Urothelium cell line (cell line): ENCODE measurements at regions not wholly inside any gene's neighbourhood (a gene's known extent, or its start where the extent isn't known, plus 50 kb on each side); places are given as distances from the start of the nearest gene placed in this dataset.
"Not testable (repeated sequence)": the region's sequence is repeated elsewhere in the genome, so short reads cannot be mapped to it uniquely, and the experiment has no call there.

ENCODE experiments used
- DNase-seq: peaks from one replicate; pipeline ENCODE4 v3.0.0; 2011; ENCODE audit warnings: low spot score, mixed read lengths
- FAIRE-seq: peaks from 2 replicates; lab custom pipeline; 2011; peaks lifted over from hg19 to GRCh38; lab: Jason Lieb, UNC

DNA sequence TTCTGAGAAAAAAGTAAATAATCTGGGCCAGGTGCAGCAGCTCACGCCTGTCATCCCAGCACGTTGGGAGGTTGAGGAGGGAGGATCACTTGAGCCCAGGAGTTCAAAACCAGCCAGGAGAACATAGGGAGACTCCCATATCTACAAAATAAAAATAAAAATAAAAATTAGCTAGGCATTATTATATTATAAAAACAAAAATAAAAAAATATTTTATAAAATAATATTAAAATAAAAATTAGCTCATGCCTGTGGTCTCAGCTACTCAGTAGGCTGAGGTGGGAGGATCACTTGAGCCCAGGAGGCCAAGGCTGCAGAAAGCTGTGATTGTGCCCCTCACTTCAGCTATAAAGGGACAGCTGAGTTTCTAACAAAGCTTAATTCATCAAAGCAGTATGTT lies 362.9 kb downstream of the SMOC2 start:
- FAIRE-seq (no peak), DNase-seq (no peak)

DNA sequence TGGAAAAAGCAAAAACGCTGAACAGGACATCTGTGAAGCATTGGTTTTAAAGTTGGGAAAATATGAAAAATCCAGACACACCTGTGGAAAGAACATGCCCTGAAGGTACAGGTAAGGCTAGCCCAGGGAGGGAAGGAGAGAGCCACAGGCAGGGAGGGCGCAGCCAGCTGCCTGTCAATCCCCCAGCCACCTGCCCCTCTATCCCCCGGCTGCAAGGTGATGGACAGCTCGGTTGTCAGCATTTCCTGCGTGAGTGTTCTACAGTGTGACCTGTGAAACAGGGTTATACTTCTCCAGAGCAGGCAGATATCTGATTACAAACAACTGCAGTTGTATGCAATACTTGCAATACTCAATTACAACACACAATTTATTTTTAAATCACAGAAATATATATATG lies 358.1 kb downstream of the SMOC2 start:
- DNase-seq (no peak), FAIRE-seq (no peak)

DNA sequence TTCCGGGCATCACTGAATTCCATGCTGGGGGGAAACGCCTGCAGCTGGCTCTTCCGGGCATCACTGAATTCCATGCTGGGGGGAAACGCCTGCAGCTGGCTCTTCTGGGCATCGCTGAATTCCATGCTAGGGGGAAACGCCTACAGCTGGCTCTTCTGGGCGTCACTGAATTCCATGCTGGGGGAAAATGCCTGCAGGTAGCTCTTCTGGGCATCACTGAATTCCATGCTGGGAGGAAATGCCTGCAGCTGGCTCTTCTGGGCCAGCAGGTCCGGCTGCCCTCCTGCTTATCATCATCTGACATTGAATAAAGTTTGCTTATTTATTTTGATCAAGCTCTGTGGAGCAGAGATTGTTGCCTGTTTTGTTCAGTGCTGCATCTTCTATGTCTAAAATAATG lies 355.1 kb downstream of the SMOC2 start:
- no peak for FAIRE-seq
- no peak for DNase-seq

DNA sequence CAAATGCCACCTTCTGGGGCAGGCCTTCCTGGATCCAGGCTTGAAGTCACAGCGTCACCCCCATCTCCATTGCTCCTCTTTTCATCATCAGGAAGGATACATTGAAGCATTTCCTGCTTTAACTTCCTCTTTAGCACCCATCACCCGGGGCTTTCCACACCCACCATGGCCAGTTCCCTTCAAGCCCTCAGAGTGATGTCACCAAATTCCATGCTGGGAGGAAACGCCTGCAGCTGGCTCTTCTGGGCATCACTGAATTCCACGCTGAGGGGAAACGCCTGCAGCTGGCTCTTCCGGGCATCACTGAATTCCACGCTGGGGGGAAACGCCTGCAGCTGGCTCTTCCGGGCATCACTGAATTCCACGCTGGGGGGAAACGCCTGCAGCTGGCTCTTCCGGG lies 354.6 kb downstream of the SMOC2 start:
- not testable (repeated sequence) for FAIRE-seq, DNase-seq

DNA sequence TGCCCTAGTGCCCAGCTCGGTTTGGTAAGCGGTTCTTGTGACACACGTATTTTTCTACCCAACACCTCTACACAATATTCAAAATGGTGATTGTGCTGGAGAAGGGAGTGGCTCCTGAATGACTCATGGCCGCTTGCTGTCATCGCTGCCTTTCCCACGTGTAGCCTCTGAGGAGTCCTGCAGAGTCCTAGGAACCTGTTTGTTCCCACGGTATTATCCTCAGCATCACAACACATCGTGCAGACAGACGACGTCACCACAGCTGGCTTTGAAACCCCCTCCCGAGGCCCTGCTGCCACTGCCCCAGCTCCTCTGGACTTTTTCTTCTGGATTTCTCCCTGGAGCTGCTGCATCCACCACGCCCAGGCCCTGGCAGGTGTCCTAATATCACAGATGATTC lies 353.5 kb downstream of the SMOC2 start:
- DNase-seq (no peak), FAIRE-seq (no peak)

GRCh38 chr6:168793649-168794048 lies 352.7 kb downstream of the SMOC2 start:
- FAIRE-seq (no peak), DNase-seq (no peak)

DNA sequence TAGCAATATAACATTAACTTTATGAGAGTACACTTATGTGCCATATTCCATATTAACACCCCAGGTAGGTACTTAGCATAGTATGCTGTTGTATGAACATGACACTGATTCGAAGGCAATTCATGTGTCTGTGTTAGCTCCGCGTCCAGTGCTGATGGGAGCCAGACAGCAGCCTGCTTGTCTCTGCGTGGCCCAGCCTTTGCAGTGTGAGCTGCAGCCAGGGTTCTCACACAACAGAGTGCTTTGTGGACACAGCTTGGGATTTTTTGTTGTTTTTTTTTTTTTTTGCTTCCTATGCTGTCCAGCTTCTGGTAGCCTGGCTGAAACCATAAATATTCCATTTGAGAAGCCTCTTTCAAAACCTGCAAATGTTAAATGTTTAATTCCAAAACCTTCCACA lies 350.9 kb downstream of the SMOC2 start:
- FAIRE-seq (peak; percentile 23), DNase-seq (no peak)

DNA sequence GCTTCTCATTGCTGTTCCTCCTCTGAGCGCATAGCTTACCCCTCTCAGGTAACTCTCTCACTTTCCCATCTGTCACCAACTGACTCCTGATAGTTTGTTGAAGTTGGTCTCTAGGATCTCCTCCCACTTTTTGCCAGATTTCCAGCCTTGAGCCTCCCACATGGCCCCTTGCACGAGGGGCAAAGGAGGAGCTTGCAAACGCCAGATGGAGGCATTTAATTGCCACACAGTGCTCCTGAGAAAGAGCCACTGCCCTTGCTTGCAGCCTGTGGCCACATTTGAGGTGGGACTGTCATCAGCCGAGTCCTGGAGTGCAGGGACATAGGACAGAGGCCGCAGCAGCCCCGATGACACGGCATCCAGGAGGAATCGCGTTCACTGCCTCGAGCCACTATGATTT lies 348.7 kb downstream of the SMOC2 start:
- no peak for DNase-seq
- FAIRE-seq, result no peak

GRCh38 chr6:168785720-168786511 lies 344.9 kb downstream of the SMOC2 start:
- DNase-seq (no peak), FAIRE-seq (no peak)

DNA sequence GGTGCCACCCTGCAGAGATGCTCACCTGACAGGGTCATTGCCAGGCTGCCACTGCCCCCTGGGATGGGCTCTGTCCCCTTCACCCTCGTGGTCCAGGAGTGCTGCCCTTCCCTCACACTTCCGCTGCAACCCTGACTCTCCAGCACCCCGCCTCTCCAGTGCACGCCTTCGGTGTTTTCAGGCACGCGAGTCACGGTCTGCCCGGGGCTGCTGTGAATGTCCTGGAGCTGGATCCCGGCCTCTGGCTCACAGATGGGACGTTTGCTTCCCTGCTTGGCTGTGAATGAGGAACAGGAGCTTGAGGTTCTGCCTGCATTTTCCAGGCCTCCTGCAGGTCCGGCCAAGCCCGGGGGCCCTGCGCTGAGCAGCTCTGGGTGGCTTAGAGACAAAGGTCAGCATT lies 343.4 kb downstream of the SMOC2 start:
- no peak for DNase-seq
- FAIRE-seq, result no peak

- FAIRE-seq, result no peak
- DNase-seq, result no peak
These were observed 342.7 kb downstream of the SMOC2 start for GRCh38 chr6:168783720-168784119.

DNA sequence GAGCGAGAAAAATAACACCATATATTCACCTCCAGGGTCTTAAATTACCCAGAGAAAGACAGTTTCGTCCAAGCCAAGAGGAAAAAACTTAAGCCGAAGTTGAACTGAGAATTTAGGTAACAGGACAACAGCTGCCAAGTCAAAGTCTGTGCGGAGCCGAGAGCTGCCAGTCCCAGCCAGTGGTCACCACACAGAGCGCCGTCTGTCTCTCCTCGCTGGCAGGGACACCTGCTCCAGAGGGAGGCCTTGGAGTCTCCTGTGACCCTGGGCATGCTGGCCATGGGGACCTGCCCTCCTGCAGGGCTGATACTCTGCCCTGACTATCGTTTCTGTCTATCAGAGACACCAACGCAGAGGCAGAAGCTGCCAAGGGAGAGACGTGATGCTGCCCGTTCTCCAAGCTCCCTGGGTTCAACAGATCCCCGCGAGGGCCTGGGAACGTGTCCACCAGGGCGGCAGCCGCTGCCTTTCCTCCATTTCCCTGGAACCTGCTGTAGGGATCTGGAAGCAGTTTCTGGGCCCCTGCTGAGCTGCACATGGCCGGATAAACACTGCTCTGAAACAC lies 341.3 kb downstream of the SMOC2 start:
- FAIRE-seq (no peak), DNase-seq (no peak)

GRCh38 chr6:168778201-168778600 lies 337.2 kb downstream of the SMOC2 start:
- FAIRE-seq (no peak), DNase-seq (no peak)

GRCh38 chr6:168774381-168774780 lies 333.4 kb downstream of the SMOC2 start:
- FAIRE-seq, result no peak

DNA sequence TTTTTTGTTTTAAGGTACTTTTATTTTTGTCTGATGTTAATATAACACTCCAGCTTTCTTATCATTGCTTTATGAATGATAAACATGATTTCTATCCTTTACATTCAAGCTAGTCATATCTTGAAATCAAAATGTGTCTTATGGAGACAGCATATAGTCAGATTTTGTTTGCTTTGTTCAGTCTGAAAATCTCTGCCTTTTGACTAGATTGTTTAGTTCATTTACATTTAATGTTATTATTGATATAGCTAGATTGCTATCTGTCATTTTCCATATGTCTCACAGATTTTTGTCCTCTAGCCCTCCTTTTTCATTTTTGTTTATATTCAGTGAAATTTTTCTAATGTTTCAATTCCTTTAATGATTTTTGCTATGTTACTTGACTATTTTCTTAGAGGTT lies 332.8 kb downstream of the SMOC2 start:
- no peak for FAIRE-seq
- no peak for DNase-seq

More at GRCh38 chr6:168774381-168774780, 333.4 kb downstream of the SMOC2 start:
- no peak for DNase-seq

GRCh38 chr6:168765752-168766151 lies 324.8 kb downstream of the SMOC2 start:
- no peak for FAIRE-seq

GRCh38 chr6:168756009-168756634 lies 315.1 kb downstream of the SMOC2 start:
- FAIRE-seq (no peak), DNase-seq (no peak)

More at GRCh38 chr6:168765752-168766151, 324.8 kb downstream of the SMOC2 start:
- DNase-seq, result no peak

DNA sequence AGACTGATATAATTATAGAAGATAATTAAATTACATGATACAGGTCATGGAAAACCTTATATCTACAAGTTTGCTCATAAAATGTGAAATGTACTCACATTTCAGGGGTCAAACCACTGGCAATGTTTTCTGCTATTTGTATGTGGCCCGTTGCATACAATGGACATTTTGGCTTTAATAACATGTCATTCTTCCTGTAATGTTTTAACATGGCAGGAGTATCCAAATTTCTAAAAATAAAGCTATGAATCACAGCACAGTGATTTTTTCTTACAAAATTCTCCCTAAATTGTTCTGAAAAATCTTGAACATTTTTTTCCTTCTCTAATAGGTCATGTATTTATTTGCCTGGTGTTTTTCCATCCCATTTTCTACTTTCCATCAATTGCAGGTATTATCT lies 305.7 kb downstream of the SMOC2 start:
- DNase-seq (no peak), FAIRE-seq (no peak)

GRCh38 chr6:168746013-168746412 lies 305.0 kb downstream of the SMOC2 start:
- FAIRE-seq (no peak), DNase-seq (no peak)

- FAIRE-seq, result no peak
- DNase-seq, result no peak
These were observed 303.9 kb downstream of the SMOC2 start for GRCh38 chr6:168744861-168745260.

DNA sequence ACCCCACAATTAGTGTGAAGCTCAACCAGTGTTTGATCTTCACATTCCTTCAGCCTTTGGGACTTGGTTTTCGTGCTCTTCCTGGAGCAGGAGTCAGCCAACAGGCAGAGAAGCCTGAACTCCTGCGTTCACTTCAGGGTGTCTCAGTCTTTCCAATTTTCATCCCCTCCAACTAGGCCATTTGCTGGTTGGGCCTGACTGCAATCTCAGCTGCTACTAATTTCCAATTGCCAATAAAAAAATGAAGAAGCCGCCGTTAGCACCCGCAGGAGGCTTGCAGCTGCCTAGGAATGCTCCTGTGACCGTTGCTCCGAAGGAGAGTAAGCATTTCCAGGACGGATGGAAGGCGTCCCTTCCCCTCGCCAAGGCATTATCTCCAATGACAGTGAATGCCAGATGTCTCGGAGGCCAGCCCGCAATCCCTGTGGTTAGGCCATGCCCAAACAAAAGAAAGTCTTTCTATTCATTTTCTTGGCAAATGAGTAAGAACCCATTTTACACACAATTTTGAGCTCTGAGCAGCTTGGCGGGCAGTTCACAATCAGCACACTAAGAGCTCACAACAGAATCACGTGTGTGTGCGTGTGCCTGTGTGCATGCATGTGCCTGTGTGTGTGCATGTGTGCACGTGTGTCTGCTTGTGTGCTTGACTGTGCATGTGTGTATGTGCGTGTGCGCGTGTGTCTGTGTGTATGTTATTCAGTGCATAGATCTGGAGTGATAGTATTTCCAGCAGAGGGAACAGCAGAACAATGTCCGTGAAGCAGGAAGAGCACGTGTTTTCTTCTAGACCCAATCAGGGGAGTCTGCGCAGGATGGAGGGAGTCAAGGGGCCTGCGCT lies 301.2 kb downstream of the SMOC2 start:
- FAIRE-seq, result peak; percentile 89

More for the DNA sequence above, 301.2 kb downstream of the SMOC2 start:
- DNase-seq, result no peak
